ENCODE measurements at regions not wholly inside any gene's neighbourhood (a gene's known extent, or its start where the extent isn't known, plus 50 kb on each side); places are given as distances from the start of the nearest gene placed in this dataset.
"Not testable (repeated sequence)": the region's sequence is repeated elsewhere in the genome, so short reads cannot be mapped to it uniquely, and the experiment has no call there.

DNA sequence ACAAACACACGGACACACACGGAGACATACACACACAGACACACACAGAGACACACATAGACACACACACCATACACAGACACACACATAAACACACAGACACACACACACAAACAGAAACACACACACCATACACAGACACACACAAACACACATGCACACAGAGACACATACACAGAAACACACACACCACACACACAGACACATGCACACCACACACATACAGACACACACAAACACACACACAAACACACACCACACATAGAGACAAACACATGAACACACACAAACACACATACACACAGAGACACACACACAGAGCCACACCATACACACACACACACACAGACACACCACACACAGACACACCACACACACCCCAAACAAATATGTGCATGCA lies 152.7 kb upstream of the FOXD4L5 start:
- Histone ChIP-seq H3K4me3 (no peak overlapping the region), H3K27me3 (no peaks in the 10 kb centered on the region), H3K4me1 (no peaks in the 10 kb centered on the region), H3K27ac (no peak overlapping the region), H3K9me3 (no peaks in the 10 kb centered on the region), H3K36me3 (replicated peaks in 1 of 2; ENCODE audit: insufficient read depth in 1 of 2, low read depth in 2 of 2) (no peaks in the 10 kb centered on the region)
- ATAC-seq (no peak), DNase-seq (no peak)
- intact Hi-C loops (cut with DNase I), result no loop called here
- TF ChIP-seq CTCF (IDR thresholded peaks at IDR 0.05) (no peak), POLR2A (IDR thresholded peaks at IDR 0.05) (no peak)
- 26% methylated on average over 2 of the region's 2 CpGs for WGBS, 2 donors

DNA sequence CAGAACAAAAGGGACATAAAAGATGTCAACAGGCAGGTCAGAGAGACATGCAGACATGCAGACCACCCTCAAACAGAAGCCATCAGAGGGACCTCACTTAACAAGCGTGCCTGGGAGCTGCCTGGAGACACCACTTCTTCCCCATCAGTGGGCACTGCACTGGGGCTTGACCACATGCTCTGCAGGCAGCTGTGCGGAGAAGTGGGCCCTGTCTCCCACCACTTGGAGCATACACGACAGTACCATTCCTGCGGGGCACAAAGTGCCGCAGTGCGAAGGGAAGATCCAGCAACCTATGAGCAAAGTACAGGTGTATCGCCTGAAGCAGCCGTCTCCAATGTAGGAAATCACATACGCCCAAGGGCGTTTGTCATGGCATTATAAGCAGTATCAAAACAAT lies 150.5 kb upstream of the FOXD4L5 start:
- WGBS, 2 donors, result 55 to 76% methylated on average over 4 to 10 of the region's 10 CpGs
- Histone ChIP-seq H3K27me3 (no peaks in the 10 kb centered on the region), H3K4me1 (no peaks in the 10 kb centered on the region), H3K4me3 (no peak overlapping the region), H3K9me3 (no peaks in the 10 kb centered on the region), H3K27ac (no peak overlapping the region), H3K36me3 (replicated peaks in 1 of 2; ENCODE audit: insufficient read depth in 1 of 2, low read depth in 2 of 2) (no peaks in the 10 kb centered on the region)
- no peak for DNase-seq
- TF ChIP-seq CTCF (IDR thresholded peaks at IDR 0.05) (no peak), POLR2A (IDR thresholded peaks at IDR 0.05) (no peak)
- no peak for ATAC-seq
- intact Hi-C loops (cut with DNase I), result no loop called here

DNA sequence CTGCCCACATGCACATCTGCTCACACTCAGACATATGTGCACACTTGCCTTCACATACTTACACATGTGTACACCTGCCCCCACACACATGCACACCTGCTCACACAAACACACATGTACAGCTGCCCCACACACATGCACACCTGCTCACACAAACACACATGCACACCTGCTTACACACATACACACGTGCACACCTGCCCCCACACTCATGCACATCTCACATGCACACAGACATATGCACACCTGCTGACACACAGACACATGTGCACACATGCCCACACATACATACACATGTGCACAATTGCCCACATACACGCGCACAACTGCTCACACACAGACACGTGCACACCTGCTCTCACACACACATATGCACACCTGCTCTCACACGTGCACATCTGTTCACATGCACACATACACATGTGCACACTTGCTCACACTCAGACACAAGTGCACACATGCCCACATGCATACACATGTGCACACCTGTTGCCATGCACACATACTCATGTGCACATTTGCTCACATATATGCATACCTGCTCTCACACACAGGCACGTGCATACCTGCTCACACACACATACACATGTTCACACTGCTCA lies 147.8 kb upstream of the FOXD4L5 start:
- no peak for TF ChIP-seq POLR2A (IDR thresholded peaks at IDR 0.05)
- TF ChIP-seq CTCF (IDR thresholded peaks at IDR 0.05), result no peak
- Histone ChIP-seq H3K36me3 (replicated peaks in 1 of 2; ENCODE audit: insufficient read depth in 1 of 2, low read depth in 2 of 2) (no peaks in the 10 kb centered on the region), H3K27ac (no peak overlapping the region), H3K27me3 (no peaks in the 10 kb centered on the region), H3K4me1 (no peaks in the 10 kb centered on the region), H3K9me3 (no peaks in the 10 kb centered on the region), H3K4me3 (no peak overlapping the region)
- no peak for ATAC-seq
- intact Hi-C loops (cut with DNase I), result no loop called here
- WGBS, 2 donors, result 80 to 81% methylated on average over 6 of the region's 6 CpGs
- no peak for DNase-seq

- DNase-seq (no peak), ATAC-seq (no peak)
- Histone ChIP-seq H3K36me3 (replicated peaks in 1 of 2; ENCODE audit: insufficient read depth in 1 of 2, low read depth in 2 of 2) (no peaks in the 10 kb centered on the region), H3K27me3 (no peaks in the 10 kb centered on the region), H3K4me1 (no peaks in the 10 kb centered on the region), H3K27ac (no peak overlapping the region), H3K4me3 (no peak overlapping the region), H3K9me3 (no peaks in the 10 kb centered on the region)
- intact Hi-C loops (cut with DNase I), result no loop called here
- WGBS, 2 donors, result 56 to 63% methylated on average over 2 of the region's 2 CpGs
- TF ChIP-seq POLR2A (IDR thresholded peaks at IDR 0.05) (no peak), CTCF (IDR thresholded peaks at IDR 0.05) (no peak)
These were observed 147.0 kb upstream of the FOXD4L5 start for GRCh38 chr9:65432051-65432450.

GRCh38 chr9:65430221-65430620 lies 145.2 kb upstream of the FOXD4L5 start:
- no peak overlapping the region for H3K27ac ChIP-seq
- intact Hi-C loops (cut with DNase I), result no loop called here
- H3K27me3 ChIP-seq, result no peaks in the 10 kb centered on the region
- no peaks in the 10 kb centered on the region for H3K36me3 ChIP-seq (replicated peaks in 1 of 2; ENCODE audit: insufficient read depth in 1 of 2, low read depth in 2 of 2)
- WGBS, 2 donors, result 56 to 82% methylated on average over 2 to 7 of the region's 7 CpGs
- TF ChIP-seq CTCF (IDR thresholded peaks at IDR 0.05) (no peak), POLR2A (IDR thresholded peaks at IDR 0.05) (no peak)
- H3K4me1 ChIP-seq, result no peaks in the 10 kb centered on the region
- DNase-seq (no peak), ATAC-seq (no peak)
- H3K9me3 ChIP-seq, result no peaks in the 10 kb centered on the region
- H3K4me3 ChIP-seq, result no peak overlapping the region

DNA sequence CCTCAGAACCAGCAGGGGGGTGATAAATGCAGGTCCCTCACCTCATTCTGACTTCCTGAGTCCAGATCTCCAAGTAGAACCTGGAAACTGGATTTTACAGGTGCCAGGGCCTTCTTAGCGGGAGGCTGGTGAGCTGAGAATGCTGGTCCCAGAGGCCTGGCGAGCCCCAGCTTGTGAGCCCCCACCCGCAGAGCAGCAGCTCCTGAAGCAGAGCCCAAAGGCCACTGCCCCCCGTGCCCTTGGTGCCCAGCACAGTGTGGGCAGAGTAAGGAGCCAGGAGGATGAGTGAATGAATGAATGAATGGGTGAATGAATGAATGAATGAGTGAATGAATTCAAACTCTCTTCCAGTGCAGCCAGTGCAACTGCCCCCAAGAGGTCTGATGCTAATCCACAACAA lies 142.4 kb upstream of the FOXD4L5 start:
- H3K9me3 ChIP-seq; DNase-seq; H3K4me1 ChIP-seq; H3K4me3 ChIP-seq; H3K27ac ChIP-seq; intact Hi-C loops (cut with DNase I); H3K36me3 ChIP-seq (replicated peaks in 1 of 2; ENCODE audit: insufficient read depth in 1 of 2, low read depth in 2 of 2); ATAC-seq; H3K27me3 ChIP-seq: not testable (repeated sequence)
- WGBS, 2 donors, result 67 to 68% methylated on average over 2 to 4 of the region's 4 CpGs

DNA sequence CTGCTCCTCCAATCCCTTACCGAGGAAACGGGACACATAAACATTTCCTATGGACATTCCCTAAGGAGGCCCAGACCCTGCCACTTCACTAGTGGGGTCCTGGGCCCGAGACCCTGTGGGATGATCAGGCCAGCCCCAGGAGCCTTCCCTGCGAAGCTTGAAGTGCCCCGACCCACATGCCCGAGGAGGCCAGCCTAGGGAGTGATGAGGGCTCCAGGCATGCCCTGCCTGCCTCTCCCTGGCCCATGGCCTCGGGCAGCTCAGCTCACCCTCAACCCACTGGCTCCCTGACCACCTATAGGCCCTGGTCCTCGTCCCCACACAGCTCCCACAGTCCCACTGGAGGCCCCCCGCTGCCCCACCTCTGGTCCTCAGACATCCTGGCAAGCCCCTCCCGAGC lies 141.8 kb upstream of the FOXD4L5 start:
- H3K9me3 ChIP-seq; H3K27me3 ChIP-seq; H3K36me3 ChIP-seq (replicated peaks in 1 of 2; ENCODE audit: insufficient read depth in 1 of 2, low read depth in 2 of 2); ATAC-seq; H3K27ac ChIP-seq; H3K4me3 ChIP-seq; intact Hi-C loops (cut with DNase I); H3K4me1 ChIP-seq; DNase-seq: not testable (repeated sequence)
- WGBS, 2 donors, result 62% methylated on average over 10 of the region's 10 CpGs; no CpG with 5 or more reads in 1 of the 2 donors
